ENCODE measurements at regions not wholly inside any gene's neighbourhood (a gene's known extent, or its start where the extent isn't known, plus 50 kb on each side); places are given as distances from the start of the nearest gene placed in this dataset.

GRCh38 chr11:119473226-119473625, 50.3 kb upstream of the THY1 start:
- no peaks in the 10 kb centered on the region for H3K9me2 ChIP-seq (ENCODE audit: insufficient read depth, low read length)
- intact Hi-C loops (cut with micrococcal nuclease; ENCODE audit: unreplicated experiment) = loop anchor here (5.0 kb wide), 1 partner anchor 136 kb away; no protein-coding TSS in a partner anchor
- H3K9me3 ChIP-seq (ENCODE audit: low read length) = no peaks in the 10 kb centered on the region
- no peak overlapping the region for H3K4me3 ChIP-seq (ENCODE audit: low read depth, low read length, poor library complexity, severe bottlenecking)
- no peak overlapping the region for H3K27ac ChIP-seq (ENCODE audit: low read depth, low read length, poor library complexity, severe bottlenecking)
- CTCF ChIA-PET (ENCODE audit: unreplicated experiment) = no interaction called here
- no peaks in the 10 kb centered on the region for H4K20me1 ChIP-seq (ENCODE audit: insufficient read depth, low read length)
- H3K4me1 ChIP-seq (ENCODE audit: insufficient read depth, low read length, poor library complexity, severe bottlenecking) = no peaks in the 10 kb centered on the region
- POLR2A ChIA-PET = no interaction called here
- no peaks in the 10 kb centered on the region for H3K79me2 ChIP-seq (ENCODE audit: insufficient read depth, low read depth, low read length)
- BruUV-seq (replicated peaks) = no TSS peak
- H2AFZ ChIP-seq (ENCODE audit: low read length) = no peak overlapping the region
- H3K4me2 ChIP-seq (ENCODE audit: low read length) = no peak overlapping the region
- no peak for TF ChIP-seq CTCF (conservative IDR thresholded peaks at IDR 0.05; ENCODE audit: low read length)
- no peak for TF ChIP-seq EZH2phosphoT487 (IDR thresholded peaks at IDR 0.05; ENCODE audit: borderline replicate concordance, low read depth, low read length)
- no peaks in the 10 kb centered on the region for H3K36me3 ChIP-seq (ENCODE audit: insufficient read depth, low read length)
- no peak for DNase-seq (ENCODE audit: low spot score)

GRCh38 chr11:119472856-119473222, 49.9 kb upstream of the THY1 start:
- no peak overlapping the region for H3K4me2 ChIP-seq (ENCODE audit: low read length)
- no peak for TF ChIP-seq CTCF (conservative IDR thresholded peaks at IDR 0.05; ENCODE audit: low read length)
- no peak for TF ChIP-seq EZH2phosphoT487 (IDR thresholded peaks at IDR 0.05; ENCODE audit: borderline replicate concordance, low read depth, low read length)
- H3K9me3 ChIP-seq (ENCODE audit: low read length) = no peaks in the 10 kb centered on the region
- H4K20me1 ChIP-seq (ENCODE audit: insufficient read depth, low read length) = no peaks in the 10 kb centered on the region
- H3K36me3 ChIP-seq (ENCODE audit: insufficient read depth, low read length) = no peaks in the 10 kb centered on the region
- no TSS peak for BruUV-seq (replicated peaks)
- intact Hi-C loops (cut with micrococcal nuclease; ENCODE audit: unreplicated experiment) = loop anchor here (5.0 kb wide), 1 partner anchor 136 kb away; no protein-coding TSS in a partner anchor
- POLR2A ChIA-PET = no interaction called here
- CTCF ChIA-PET (ENCODE audit: unreplicated experiment) = no interaction called here
- no peaks in the 10 kb centered on the region for H3K9me2 ChIP-seq (ENCODE audit: insufficient read depth, low read length)
- no peak for DNase-seq (ENCODE audit: low spot score)
- H3K79me2 ChIP-seq (ENCODE audit: insufficient read depth, low read depth, low read length) = no peaks in the 10 kb centered on the region
- H3K4me3 ChIP-seq (ENCODE audit: low read depth, low read length, poor library complexity, severe bottlenecking) = no peak overlapping the region
- no peak overlapping the region for H2AFZ ChIP-seq (ENCODE audit: low read length)
- no peak overlapping the region for H3K27ac ChIP-seq (ENCODE audit: low read depth, low read length, poor library complexity, severe bottlenecking)
- no peaks in the 10 kb centered on the region for H3K4me1 ChIP-seq (ENCODE audit: insufficient read depth, low read length, poor library complexity, severe bottlenecking)

Measured in OCI-LY7 (cell line).